ENCODE measurements at regions not wholly inside any gene's neighbourhood (a gene's known extent, or its start where the extent isn't known, plus 50 kb on each side); places are given as distances from the start of the nearest gene placed in this dataset.

GRCh38 chr22:49088801-49089791 is 738.6 kb downstream of the BRD1 start:
- TF ChIP-seq CTCF (IDR thresholded peaks at IDR 0.05; ENCODE audit: low read length) (no peak), EZH2phosphoT487 (IDR thresholded peaks at IDR 0.05; ENCODE audit: low read length) (no peak), EZH2 (optimal IDR thresholded peaks at IDR 0.05; ENCODE audit: low read depth, low read length) (no peak)
- Histone ChIP-seq H3K4me1 (ENCODE audit: low read length) (no peaks in the 10 kb centered on the region), H3K36me3 (replicated peaks; ENCODE audit: insufficient read depth, low read length) (no peaks in the 10 kb centered on the region), H2AFZ (ENCODE audit: low read length) (no peak overlapping the region), H3K4me2 (ENCODE audit: low read depth, low read length) (no peak overlapping the region), H3K27me3 (replicated peaks; ENCODE audit: insufficient read depth, low read length) (peaks cover 80% of the 10 kb centered on the region), H3K4me3 (ENCODE audit: low read length) (no peak overlapping the region), H4K20me1 (ENCODE audit: insufficient read depth, low read length) (no peaks in the 10 kb centered on the region), H3K79me2 (ENCODE audit: low read length) (no peaks in the 10 kb centered on the region), H3K9me2 (replicated peaks; ENCODE audit: insufficient read depth, low read length) (no peaks in the 10 kb centered on the region), H3K27ac (ENCODE audit: low read length) (no peak overlapping the region), H3F3A (ENCODE audit: insufficient read depth, low read length) (no peaks in the 10 kb centered on the region), H3K9me3 (replicated peaks; ENCODE audit: insufficient read depth, low read length) (no peaks in the 10 kb centered on the region), H3K9ac (ENCODE audit: low read length) (no peak overlapping the region)
- no peak for DNase-seq

GRCh38 chr22:49087716-49088601 is 739.7 kb downstream of the BRD1 start:
- TF ChIP-seq EZH2phosphoT487 (IDR thresholded peaks at IDR 0.05; ENCODE audit: low read length) = no peak
- TF ChIP-seq EZH2 (optimal IDR thresholded peaks at IDR 0.05; ENCODE audit: low read depth, low read length) = no peak
- TF ChIP-seq CTCF (IDR thresholded peaks at IDR 0.05; ENCODE audit: low read length) = no peak
- H3K27me3 ChIP-seq (replicated peaks; ENCODE audit: insufficient read depth, low read length) = peaks cover 83% of the 10 kb centered on the region
- no peaks in the 10 kb centered on the region for H3F3A ChIP-seq (ENCODE audit: insufficient read depth, low read length)
- no peak for DNase-seq
- no peaks in the 10 kb centered on the region for H3K4me1 ChIP-seq (ENCODE audit: low read length)
- no peaks in the 10 kb centered on the region for H4K20me1 ChIP-seq (ENCODE audit: insufficient read depth, low read length)
- no peak overlapping the region for H3K27ac ChIP-seq (ENCODE audit: low read length)
- H3K36me3 ChIP-seq (replicated peaks; ENCODE audit: insufficient read depth, low read length) = no peaks in the 10 kb centered on the region
- H3K9me3 ChIP-seq (replicated peaks; ENCODE audit: insufficient read depth, low read length) = no peaks in the 10 kb centered on the region
- H3K79me2 ChIP-seq (ENCODE audit: low read length) = no peaks in the 10 kb centered on the region
- no peak overlapping the region for H3K4me2 ChIP-seq (ENCODE audit: low read depth, low read length)
- H3K9me2 ChIP-seq (replicated peaks; ENCODE audit: insufficient read depth, low read length) = no peaks in the 10 kb centered on the region
- no peak overlapping the region for H3K9ac ChIP-seq (ENCODE audit: low read length)
- H2AFZ ChIP-seq (ENCODE audit: low read length) = no peak overlapping the region
- no peak overlapping the region for H3K4me3 ChIP-seq (ENCODE audit: low read length)

GRCh38 chr22:49087198-49087597 is 740.5 kb downstream of the BRD1 start:
- Histone ChIP-seq H3K9me2 (replicated peaks; ENCODE audit: insufficient read depth, low read length) (no peaks in the 10 kb centered on the region), H3K4me2 (ENCODE audit: low read depth, low read length) (no peak overlapping the region), H3F3A (ENCODE audit: insufficient read depth, low read length) (no peaks in the 10 kb centered on the region), H3K79me2 (ENCODE audit: low read length) (no peaks in the 10 kb centered on the region), H2AFZ (ENCODE audit: low read length) (no peak overlapping the region), H3K36me3 (replicated peaks; ENCODE audit: insufficient read depth, low read length) (no peaks in the 10 kb centered on the region), H3K27me3 (replicated peaks; ENCODE audit: insufficient read depth, low read length) (peaks cover 81% of the 10 kb centered on the region), H4K20me1 (ENCODE audit: insufficient read depth, low read length) (no peaks in the 10 kb centered on the region), H3K9me3 (replicated peaks; ENCODE audit: insufficient read depth, low read length) (no peaks in the 10 kb centered on the region), H3K27ac (ENCODE audit: low read length) (no peak overlapping the region), H3K9ac (ENCODE audit: low read length) (no peak overlapping the region), H3K4me1 (ENCODE audit: low read length) (no peaks in the 10 kb centered on the region), H3K4me3 (ENCODE audit: low read length) (no peak overlapping the region)
- TF ChIP-seq CTCF (IDR thresholded peaks at IDR 0.05; ENCODE audit: low read length) = no peak
- TF ChIP-seq EZH2 (optimal IDR thresholded peaks at IDR 0.05; ENCODE audit: low read depth, low read length) = no peak
- TF ChIP-seq EZH2phosphoT487 (IDR thresholded peaks at IDR 0.05; ENCODE audit: low read length) = no peak
- DNase-seq = no peak

Data from MM.1S (cell line).